ENCODE measurements at regions not wholly inside any gene's neighbourhood (a gene's known extent, or its start where the extent isn't known, plus 50 kb on each side); places are given as distances from the start of the nearest gene placed in this dataset.
"Not testable (repeated sequence)": the region's sequence is repeated elsewhere in the genome, so short reads cannot be mapped to it uniquely, and the experiment has no call there.

DNA sequence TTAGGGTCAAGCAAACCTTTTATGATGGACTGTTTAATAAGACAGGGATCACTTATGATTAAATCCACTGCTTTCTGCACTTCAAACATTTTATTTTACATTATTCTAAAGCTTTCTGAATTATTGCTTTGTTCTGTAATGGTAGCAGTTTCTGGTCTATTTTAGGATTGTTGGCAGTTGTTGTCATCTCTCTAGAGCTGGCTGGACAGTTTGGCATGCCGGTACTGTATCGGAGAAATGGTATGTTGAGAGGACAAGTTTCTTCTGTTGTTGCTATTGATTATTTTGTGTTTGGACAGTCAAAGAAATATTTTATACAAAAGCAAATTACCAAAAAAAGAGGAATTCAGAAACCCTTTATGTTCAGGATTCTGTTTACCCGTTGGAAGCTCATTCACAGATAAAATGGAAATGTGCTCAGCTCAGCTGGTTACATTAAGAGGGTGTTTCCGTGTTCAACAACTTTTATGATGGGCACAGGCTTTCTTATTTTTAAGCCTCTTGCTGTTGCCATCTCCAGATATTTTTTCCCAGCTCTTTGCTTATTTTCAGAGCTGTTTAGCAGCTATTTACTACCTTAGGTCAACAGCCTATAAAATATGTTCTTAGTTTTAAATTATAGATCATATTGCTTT is 214.6 kb upstream of the IGFBP7 start:
- no peaks in the 10 kb centered on the region for H3K4me1 ChIP-seq (ENCODE audit: insufficient read depth, low read length)
- no peak overlapping the region for H3K9ac ChIP-seq (ENCODE audit: low read depth, low read length)
- no peaks in the 10 kb centered on the region for H3K36me3 ChIP-seq (ENCODE audit: insufficient read depth, low read length)
- no peaks in the 10 kb centered on the region for H3K9me3 ChIP-seq (ENCODE audit: control insufficient read depth, insufficient read depth, low read length)

DNA sequence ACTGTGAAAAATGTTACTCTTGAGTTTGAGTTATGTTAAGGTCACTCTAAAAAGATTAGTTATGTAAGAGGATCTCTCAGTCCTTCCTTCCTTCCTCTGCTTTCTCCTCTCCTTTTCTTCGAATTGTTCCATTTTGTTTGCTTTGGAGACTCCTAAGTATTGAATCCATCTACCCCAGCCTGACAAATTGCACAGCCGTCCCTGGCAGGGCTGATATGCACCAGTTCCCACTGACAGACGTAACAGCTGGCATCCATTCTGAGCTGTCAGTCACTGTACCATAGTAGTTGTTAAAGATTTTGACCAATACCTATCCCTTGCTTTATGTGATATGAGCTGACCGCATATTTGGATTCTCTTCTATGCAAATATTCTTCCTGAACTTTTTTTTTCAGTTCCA is 210.7 kb upstream of the IGFBP7 start:
- Histone ChIP-seq H3K36me3 (ENCODE audit: insufficient read depth, low read length) (no peaks in the 10 kb centered on the region), H3K9me3 (ENCODE audit: control insufficient read depth, insufficient read depth, low read length) (no peaks in the 10 kb centered on the region), H3K4me1 (ENCODE audit: insufficient read depth, low read length) (no peaks in the 10 kb centered on the region), H3K9ac (ENCODE audit: low read depth, low read length) (no peak overlapping the region)

DNA sequence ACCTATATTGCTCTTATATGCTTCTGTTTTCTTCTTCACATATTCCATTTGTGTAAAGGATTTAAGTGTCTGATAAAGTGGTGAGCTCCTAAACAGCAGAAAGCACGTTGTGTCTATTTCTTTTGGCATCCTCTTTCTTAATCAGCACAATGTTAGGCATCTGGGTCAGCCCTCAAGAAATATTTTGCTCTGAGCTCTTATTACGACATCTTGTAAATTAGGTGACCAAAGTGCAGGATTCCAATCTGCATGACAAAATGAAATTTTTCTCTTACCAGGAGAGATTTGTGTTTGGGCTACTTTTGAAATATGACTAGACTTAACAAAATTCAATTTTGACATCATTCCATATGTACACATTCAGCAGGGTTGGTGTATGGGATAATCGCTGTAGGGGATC is 210.0 kb upstream of the IGFBP7 start:
- Histone ChIP-seq H3K4me1 (ENCODE audit: insufficient read depth, low read length) (no peaks in the 10 kb centered on the region), H3K36me3 (ENCODE audit: insufficient read depth, low read length) (no peaks in the 10 kb centered on the region; the same call in 1 of the 2 replicates), H3K9me3 (ENCODE audit: control insufficient read depth, insufficient read depth, low read length) (no peaks in the 10 kb centered on the region), H3K9ac (ENCODE audit: low read depth, low read length) (no peak overlapping the region)

DNA sequence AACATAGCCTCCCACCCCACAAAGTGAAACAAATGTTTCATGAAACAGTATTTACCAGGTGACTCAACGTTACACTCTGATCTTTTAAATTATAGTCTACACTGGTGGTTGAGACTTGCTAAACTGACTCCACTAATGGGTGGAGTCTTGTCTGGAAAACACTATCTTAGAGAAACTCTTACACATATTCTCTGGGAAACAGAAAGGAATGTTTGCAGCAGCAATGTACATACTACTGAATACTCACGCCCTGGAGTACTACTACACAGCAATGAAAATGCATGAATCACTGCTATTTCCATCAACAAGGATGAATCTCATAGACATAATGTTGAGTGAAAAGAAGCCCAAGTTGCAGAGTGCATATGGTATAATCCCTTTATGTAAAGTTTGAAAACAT is 208.5 kb upstream of the IGFBP7 start:
- Histone ChIP-seq H3K36me3 (ENCODE audit: insufficient read depth, low read length) (no peaks in the 10 kb centered on the region; the same call in 1 of the 2 replicates), H3K9me3 (ENCODE audit: control insufficient read depth, insufficient read depth, low read length) (no peaks in the 10 kb centered on the region), H3K4me1 (ENCODE audit: insufficient read depth, low read length) (no peaks in the 10 kb centered on the region), H3K9ac (ENCODE audit: low read depth, low read length) (no peak overlapping the region)

DNA sequence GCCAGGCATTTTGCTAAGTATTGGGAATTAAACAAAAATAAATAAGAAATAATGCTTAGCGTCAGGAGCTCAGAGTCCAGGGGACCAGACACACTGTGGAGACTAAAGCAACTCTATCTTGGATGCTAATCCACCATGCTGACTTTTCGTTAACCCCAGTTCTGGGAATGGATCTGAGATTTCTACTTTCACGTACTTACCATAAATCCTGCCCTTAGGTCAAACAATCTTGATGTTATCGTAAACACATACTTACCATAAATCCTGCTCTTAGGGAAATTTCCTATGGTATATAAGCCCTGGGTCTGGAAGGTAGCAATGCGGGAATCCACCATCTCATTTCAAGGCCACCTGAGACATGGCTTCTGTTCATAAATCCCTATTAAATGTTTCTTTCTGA is 204.5 kb upstream of the IGFBP7 start:
- Histone ChIP-seq H3K36me3 (ENCODE audit: insufficient read depth, low read length) (no peaks in the 10 kb centered on the region; the same call in 1 of the 2 replicates), H3K9me3 (ENCODE audit: control insufficient read depth, insufficient read depth, low read length) (no peaks in the 10 kb centered on the region), H3K9ac (ENCODE audit: low read depth, low read length) (no peak overlapping the region), H3K4me1 (ENCODE audit: insufficient read depth, low read length) (peaks cover 8% of the 10 kb centered on the region; the same call in 1 of the 2 replicates)

DNA sequence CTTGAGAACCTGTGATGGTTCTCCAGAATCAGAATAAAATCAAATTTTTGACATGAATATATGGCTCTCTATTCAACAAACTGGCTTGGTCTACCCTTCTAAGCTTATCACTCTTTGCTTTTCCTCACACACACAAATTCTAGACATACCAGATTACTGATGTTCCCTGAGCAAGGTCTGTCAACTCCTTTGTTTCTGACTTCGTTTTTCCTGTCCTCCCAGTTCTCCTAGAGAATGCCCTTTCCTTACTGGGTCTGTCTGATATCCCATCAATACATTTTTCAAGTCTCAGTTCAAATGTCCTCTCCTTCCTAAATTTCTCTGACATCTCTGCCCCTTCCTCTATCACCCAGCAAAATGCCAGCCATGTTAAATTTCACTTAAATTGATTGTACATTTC is 202.1 kb upstream of the IGFBP7 start:
- Histone ChIP-seq H3K4me1 (ENCODE audit: insufficient read depth, low read length) (peaks cover 8% of the 10 kb centered on the region; the same call in 1 of the 2 replicates), H3K9me3 (ENCODE audit: control insufficient read depth, insufficient read depth, low read length) (no peaks in the 10 kb centered on the region), H3K9ac (ENCODE audit: low read depth, low read length) (no peak overlapping the region)

DNA sequence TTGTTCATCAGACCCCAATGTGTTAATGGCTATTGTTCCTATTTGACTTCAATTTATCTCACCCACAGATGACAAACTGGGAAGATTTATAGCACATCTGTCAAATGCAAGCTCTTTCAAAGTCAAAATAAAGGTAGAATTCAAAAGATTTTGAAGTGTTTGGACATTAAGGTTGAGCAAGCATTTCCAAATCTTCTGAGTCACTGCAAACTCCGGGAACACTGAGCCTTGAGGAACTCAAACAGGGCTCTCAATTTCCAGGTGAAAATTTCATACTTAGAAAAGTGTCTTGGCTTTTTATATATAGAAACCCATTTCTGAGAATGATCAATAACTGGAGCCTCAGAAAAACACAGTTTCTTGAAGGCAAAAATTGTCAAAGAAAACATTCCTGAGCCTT is 199.5 kb upstream of the IGFBP7 start:
- peaks cover 8% of the 10 kb centered on the region; the same call in 1 of the 2 replicates for H3K4me1 ChIP-seq (ENCODE audit: insufficient read depth, low read length)
- no peak overlapping the region for H3K9ac ChIP-seq (ENCODE audit: low read depth, low read length)
- no peaks in the 10 kb centered on the region for H3K9me3 ChIP-seq (ENCODE audit: control insufficient read depth, insufficient read depth, low read length)
- H3K36me3 ChIP-seq (ENCODE audit: insufficient read depth, low read length), result no peaks in the 10 kb centered on the region

More for the DNA sequence above, 202.1 kb upstream of the IGFBP7 start:
- no peaks in the 10 kb centered on the region; the same call in 1 of the 2 replicates for H3K36me3 ChIP-seq (ENCODE audit: insufficient read depth, low read length)

DNA sequence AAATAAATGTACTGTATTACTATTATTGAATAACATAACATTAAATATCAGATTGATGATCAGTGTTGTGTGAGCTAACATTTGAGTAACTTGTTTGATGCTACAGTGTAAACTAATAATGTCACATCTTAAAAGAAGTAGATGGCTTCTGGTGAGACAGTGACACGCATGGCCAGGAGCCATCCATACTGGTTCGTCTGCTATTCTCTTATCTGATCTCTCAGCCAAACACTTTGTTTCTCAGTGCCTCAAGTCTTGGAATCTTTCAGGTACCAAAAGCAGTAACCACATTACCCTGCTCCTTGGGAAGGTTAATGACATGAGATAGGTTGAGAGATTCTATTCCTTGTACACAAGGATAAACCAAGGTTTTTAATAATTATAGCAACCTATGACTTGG is 198.1 kb upstream of the IGFBP7 start:
- Histone ChIP-seq H3K4me1 (ENCODE audit: insufficient read depth, low read length) (peaks cover 5% of the 10 kb centered on the region; the same call in 1 of the 2 replicates), H3K9ac (ENCODE audit: low read depth, low read length) (no peak overlapping the region), H3K9me3 (ENCODE audit: control insufficient read depth, insufficient read depth, low read length) (no peaks in the 10 kb centered on the region), H3K36me3 (ENCODE audit: insufficient read depth, low read length) (no peaks in the 10 kb centered on the region)

DNA sequence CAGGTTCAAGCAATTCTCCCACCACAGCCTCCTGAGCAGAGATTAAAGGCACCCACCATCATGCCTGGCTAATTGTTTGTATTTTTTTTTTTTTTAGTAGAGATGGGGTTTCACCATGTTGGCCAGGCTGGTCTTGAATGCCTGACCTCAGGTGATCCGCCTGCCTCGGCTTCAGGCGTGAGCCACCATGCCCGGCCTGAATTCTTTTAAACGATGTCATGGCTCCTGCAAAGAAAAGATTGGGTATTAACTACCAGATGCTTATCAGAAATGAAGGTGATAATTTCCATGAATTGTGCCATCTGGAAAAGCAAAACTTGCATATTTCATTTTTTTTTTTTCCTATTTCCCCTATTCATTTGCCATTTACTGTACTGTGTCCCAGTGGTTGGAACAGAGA is 195.7 kb upstream of the IGFBP7 start:
- Histone ChIP-seq H3K9me3 (ENCODE audit: control insufficient read depth, insufficient read depth, low read length) (no peaks in the 10 kb centered on the region), H3K36me3 (ENCODE audit: insufficient read depth, low read length) (no peaks in the 10 kb centered on the region), H3K4me1 (ENCODE audit: insufficient read depth, low read length) (no peaks in the 10 kb centered on the region), H3K9ac (ENCODE audit: low read depth, low read length) (no peak overlapping the region)

DNA sequence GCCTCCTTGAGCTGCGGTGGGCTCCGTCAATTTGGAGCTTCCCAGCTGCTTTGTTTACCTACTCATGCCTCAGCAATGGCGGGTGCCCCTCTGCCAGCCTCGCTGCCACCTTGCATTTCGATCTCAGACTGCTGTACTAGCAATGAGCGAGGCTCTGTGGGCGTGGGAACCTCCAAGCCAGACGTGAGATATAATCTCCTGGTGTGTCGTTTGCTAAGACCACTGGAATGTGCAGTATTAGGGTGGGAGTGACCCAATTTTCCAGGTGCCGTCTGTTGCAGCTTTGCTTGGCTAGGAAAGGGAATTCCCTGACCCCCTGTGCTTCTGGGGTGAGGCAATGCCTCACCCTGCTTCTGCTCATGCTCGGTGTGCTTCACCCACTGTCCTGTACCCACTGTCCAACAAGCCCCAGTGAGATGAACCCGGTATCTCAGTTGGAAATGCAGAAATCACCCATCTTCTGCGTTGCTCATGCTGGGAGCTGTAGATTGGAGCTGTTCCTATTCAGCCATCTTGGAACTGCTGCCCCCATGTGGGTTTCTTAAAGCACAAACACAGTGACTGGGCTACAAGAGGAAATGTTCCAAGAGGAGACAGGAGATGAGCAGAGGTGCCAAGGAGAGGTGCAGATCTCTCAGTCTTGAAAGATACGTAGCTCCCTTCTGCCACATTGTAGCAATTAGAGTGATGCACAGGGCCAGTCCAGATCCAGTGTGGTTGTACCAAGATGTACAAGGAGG is 193.0 kb upstream of the IGFBP7 start:
- Histone ChIP-seq H3K9me3 (ENCODE audit: control insufficient read depth, insufficient read depth, low read length) (no peaks in the 10 kb centered on the region), H3K36me3 (ENCODE audit: insufficient read depth, low read length) (no peaks in the 10 kb centered on the region), H3K9ac (ENCODE audit: low read depth, low read length) (no peak overlapping the region), H3K4me1 (ENCODE audit: insufficient read depth, low read length) (no peaks in the 10 kb centered on the region)

DNA sequence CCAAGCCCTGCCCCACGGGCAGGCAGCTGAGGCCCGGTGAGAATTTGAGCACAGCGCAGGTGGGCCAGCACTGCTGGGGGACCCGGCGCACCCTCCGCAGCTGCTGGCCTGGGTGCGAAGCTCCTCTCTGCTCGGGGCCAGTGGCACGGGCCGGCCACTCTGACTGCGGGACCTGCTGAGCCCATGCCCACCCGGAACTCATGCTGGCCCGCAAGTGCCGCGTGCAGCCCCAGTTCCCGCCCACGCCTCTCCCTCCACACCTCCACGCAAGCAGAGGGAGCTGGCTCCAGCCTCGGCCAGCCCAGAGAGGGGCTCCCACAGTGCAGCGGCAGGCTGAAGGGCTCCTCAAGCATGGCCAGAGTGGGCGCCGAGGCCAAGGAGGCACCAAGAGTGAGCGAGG is 190.1 kb upstream of the IGFBP7 start:
- H3K9me3 ChIP-seq (ENCODE audit: control insufficient read depth, insufficient read depth, low read length); H3K36me3 ChIP-seq (ENCODE audit: insufficient read depth, low read length); H3K4me1 ChIP-seq (ENCODE audit: insufficient read depth, low read length); H3K9ac ChIP-seq (ENCODE audit: low read depth, low read length): not testable (repeated sequence)

DNA sequence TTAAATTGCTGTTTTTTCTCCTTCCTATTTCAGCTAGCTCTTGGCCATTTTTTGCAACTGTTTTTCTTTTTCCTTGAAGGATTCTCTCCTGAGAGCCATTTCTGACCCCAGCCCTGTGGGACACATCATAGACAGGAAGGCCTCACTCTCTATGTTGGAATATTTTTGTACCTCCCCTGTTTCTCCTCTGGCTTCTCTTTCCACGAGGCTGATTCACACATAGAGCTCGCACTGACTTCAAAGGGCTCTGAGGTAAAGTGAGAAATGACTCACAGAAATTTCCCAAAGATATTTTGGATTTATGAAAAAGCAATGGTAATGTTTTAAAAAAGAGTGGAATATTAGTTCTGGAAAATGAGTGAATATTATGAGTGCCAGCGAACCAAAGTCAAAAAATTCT is 181.7 kb upstream of the IGFBP7 start:
- Histone ChIP-seq H3K9me3 (ENCODE audit: control insufficient read depth, insufficient read depth, low read length) (no peaks in the 10 kb centered on the region; the same call in 1 of the 2 replicates), H3K36me3 (ENCODE audit: insufficient read depth, low read length) (no peaks in the 10 kb centered on the region), H3K9ac (ENCODE audit: low read depth, low read length) (no peak overlapping the region), H3K4me1 (ENCODE audit: insufficient read depth, low read length) (peaks cover 10% of the 10 kb centered on the region)

DNA sequence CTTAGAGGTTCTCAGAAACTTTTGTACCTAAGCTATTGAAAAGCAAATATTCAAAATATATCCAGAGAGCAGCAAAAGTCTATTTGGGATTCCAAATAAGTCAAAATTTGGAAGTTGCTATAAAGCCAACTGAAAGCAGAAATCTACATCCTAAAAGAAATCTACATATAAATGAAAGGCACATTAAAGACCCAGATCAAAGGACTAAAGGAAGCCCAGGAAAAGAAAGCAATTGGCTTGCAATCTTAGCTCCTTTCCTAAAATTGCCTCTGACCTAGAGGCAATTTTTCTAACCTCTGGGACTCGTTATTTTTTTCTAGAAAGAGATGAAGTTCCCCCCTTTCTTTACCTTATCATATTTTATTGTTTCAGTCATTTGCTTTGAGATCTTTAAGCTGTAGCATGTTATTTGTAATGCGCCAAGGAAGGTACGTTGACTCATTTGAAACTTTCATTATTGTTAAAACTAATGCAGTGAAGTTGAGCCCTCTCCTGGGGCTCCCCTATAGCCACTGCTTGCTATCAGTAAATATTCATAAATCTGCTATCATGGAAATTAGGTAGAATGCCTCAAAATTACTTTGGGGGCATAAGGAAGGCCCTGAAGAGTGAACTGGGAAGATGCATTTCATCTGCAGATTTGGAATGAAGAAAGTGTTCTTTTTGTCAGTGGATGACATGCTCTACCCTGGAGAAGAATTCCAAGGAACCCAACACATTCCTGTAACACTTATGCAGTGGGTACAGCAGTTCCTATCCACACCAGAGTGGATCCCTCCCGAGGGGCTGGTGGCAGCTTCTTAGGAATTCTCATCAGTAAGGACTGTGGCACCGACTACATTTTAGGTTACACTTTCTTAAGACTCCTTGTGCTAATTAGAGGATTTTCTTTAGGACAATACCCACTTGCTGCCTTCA is 177.8 kb upstream of the IGFBP7 start:
- Histone ChIP-seq H3K9me3 (ENCODE audit: control insufficient read depth, insufficient read depth, low read length) (no peaks in the 10 kb centered on the region; the same call in 1 of the 2 replicates), H3K9ac (ENCODE audit: low read depth, low read length) (no peak overlapping the region), H3K4me1 (ENCODE audit: insufficient read depth, low read length) (peaks cover 10% of the 10 kb centered on the region), H3K36me3 (ENCODE audit: insufficient read depth, low read length) (no peaks in the 10 kb centered on the region)

DNA sequence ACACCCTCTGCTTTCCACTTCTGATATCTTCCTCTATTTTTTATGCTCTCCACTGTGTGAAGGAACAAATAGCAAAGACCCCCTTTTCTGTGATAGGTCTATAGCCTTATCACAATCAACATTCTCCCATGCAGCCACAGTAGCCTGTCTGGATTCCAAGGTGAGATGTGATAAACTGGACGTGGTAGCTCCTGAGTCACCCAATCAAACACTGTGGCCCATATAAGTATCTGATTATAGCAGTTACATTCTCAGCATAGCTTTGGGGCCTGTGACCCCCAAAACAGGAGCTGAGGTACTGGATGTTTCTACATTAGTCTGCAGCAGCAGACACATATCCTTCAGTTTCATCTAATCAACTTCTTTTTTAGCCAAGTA is 172.7 kb upstream of the IGFBP7 start:
- no peaks in the 10 kb centered on the region for H3K9me3 ChIP-seq (ENCODE audit: control insufficient read depth, insufficient read depth, low read length)
- peaks cover under 1% of the 10 kb centered on the region for H3K4me1 ChIP-seq (ENCODE audit: insufficient read depth, low read length)
- H3K36me3 ChIP-seq (ENCODE audit: insufficient read depth, low read length), result no peaks in the 10 kb centered on the region
- H3K9ac ChIP-seq (ENCODE audit: low read depth, low read length), result no peak overlapping the region

Data from ES-I3 (cell line).